Smooth muscle cell (in vitro differentiated cells): ENCODE measurements at regions not wholly inside any gene's neighbourhood (a gene's known extent, or its start where the extent isn't known, plus 50 kb on each side); places are given as distances from the start of the nearest gene placed in this dataset. TPM values are rescaled to one million over a fixed set of nuclear protein-coding genes. Genes with fewer than 3 reads are reported as not detected.

ENCODE experiments used
- DNase-seq: peaks from one replicate; lab custom pipeline; 2025; ENCODE audit not compliant: unreplicated experiment; lab: John Stamatoyannopoulos, UW
- H2AFZ ChIP-seq: fragments of 200-600 bp; sonication (generic); 2 replicates; pipeline ENCODE4 v1.6.0; 2016; ENCODE audit warnings: antibody characterized with exemption, low read depth, mild to moderate bottlenecking
- H3F3A ChIP-seq: fragments of 200-600 bp; sonication (generic); 2 replicates; pipeline ENCODE4 v1.6.0; 2017; ENCODE audit warnings: antibody characterized with exemption, low read depth
- H3K27ac ChIP-seq: fragments of 200-600 bp; sonication (generic); 2 replicates; pipeline ENCODE4 v1.5.1; 2016; ENCODE audit warnings: low read depth, mild to moderate bottlenecking
- H3K27me3 ChIP-seq: fragments of 200-600 bp; sonication (generic); 2 replicates; pipeline ENCODE4 v1.6.1; 2016; ENCODE audit warnings: low read depth, mild to moderate bottlenecking
- H3K36me3 ChIP-seq: fragments of 200-600 bp; sonication (generic); 2 replicates; pipeline ENCODE4 v1.5.1; 2016; ENCODE audit warnings: low read depth
- H3K4me1 ChIP-seq: fragments of 200-600 bp; sonication (generic); 2 replicates; pipeline ENCODE4 v1.5.1; 2016; ENCODE audit warnings: low read depth
- H3K4me2 ChIP-seq: fragments of 200-600 bp; sonication (generic); 2 replicates; pipeline ENCODE4 v1.6.0; 2016; ENCODE audit warnings: mild to moderate bottlenecking
- H3K4me3 ChIP-seq: fragments of 200-600 bp; sonication (generic); 2 replicates; pipeline ENCODE4 v1.5.1; 2016; ENCODE audit warnings: mild to moderate bottlenecking
- H3K79me2 ChIP-seq: fragments of 200-600 bp; sonication (generic); 2 replicates; pipeline ENCODE4 v1.6.0; 2016; ENCODE audit warnings: low read depth, mild to moderate bottlenecking
- H3K9ac ChIP-seq: fragments of 200-600 bp; sonication (generic); 2 replicates; pipeline ENCODE4 v1.6.0; 2016; ENCODE audit warnings: low read depth
- H3K9me3 ChIP-seq: fragments of 200-600 bp; sonication (generic); replicated peaks from 2 replicates; pipeline ENCODE4 v1.5.1; 2016; ENCODE audit warnings: low read depth
- H4K20me1 ChIP-seq: fragments of 200-600 bp; sonication (generic); 2 replicates; pipeline ENCODE4 v1.6.0; 2016; ENCODE audit warnings: low read depth
- WGBS: methylation state at CpG from one replicate; pipeline ENCODE4 v1.1.7; 2016; ENCODE audit warnings: low lambda C conversion rate; 5-methylcytosine and 5-hydroxymethylcytosine counted together
- small RNA-seq: library from RNA; depleted of rRNA; stranded (forward); fragments of <200 nt; gene quantifications from one replicate; pipeline ENCODE3, GENCODE V24; 2014
- TF ChIP-seq, protein P1 (sequence below): fragments of 200-600 bp; sonication (generic); IDR thresholded peaks from 2 replicates; pipeline ENCODE4 v1.5.1; 2017; ENCODE audit warnings: borderline replicate concordance, mild to moderate bottlenecking, antibody characterized with exemption; ENCODE audit not compliant: insufficient read depth, poor library complexity, severe bottlenecking

DNA sequence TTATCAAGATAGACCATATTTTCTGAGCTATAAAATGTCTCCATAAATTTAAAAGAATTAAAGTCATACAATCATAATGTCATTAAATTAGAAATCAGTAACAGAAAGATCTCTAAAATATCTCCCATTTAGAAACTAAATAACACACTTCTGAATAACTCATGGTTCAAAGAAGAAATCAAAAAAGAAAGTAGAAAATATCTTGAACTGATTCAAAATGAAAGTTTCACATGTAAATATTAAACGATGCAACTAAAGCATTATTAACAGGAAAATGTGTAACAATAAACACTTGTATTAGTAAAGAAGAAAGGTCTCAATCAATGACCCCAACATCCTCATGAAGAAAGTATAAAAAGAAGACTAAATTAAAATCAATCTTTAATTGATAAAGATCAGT is 50.5 kb upstream of the PZP start:
- no peak for DNase-seq
- Histone ChIP-seq H2AFZ (no peak overlapping the region), H3K27ac (no peak overlapping the region), H3K4me3 (no peak overlapping the region), H3K9ac (no peak overlapping the region), H3K4me1 (no peaks in the 10 kb centered on the region), H4K20me1 (no peaks in the 10 kb centered on the region), H3K27me3 (peaks cover 6% of the 10 kb centered on the region), H3F3A (no peaks in the 10 kb centered on the region), H3K4me2 (no peak overlapping the region), H3K79me2 (no peaks in the 10 kb centered on the region), H3K36me3 (no peaks in the 10 kb centered on the region), H3K9me3 (no peaks in the 10 kb centered on the region)
- TF ChIP-seq, protein P1, sequence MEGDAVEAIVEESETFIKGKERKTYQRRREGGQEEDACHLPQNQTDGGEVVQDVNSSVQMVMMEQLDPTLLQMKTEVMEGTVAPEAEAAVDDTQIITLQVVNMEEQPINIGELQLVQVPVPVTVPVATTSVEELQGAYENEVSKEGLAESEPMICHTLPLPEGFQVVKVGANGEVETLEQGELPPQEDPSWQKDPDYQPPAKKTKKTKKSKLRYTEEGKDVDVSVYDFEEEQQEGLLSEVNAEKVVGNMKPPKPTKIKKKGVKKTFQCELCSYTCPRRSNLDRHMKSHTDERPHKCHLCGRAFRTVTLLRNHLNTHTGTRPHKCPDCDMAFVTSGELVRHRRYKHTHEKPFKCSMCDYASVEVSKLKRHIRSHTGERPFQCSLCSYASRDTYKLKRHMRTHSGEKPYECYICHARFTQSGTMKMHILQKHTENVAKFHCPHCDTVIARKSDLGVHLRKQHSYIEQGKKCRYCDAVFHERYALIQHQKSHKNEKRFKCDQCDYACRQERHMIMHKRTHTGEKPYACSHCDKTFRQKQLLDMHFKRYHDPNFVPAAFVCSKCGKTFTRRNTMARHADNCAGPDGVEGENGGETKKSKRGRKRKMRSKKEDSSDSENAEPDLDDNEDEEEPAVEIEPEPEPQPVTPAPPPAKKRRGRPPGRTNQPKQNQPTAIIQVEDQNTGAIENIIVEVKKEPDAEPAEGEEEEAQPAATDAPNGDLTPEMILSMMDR: no peak
- 87% methylated on average over 1 of the region's 1 CpG for WGBS

Small RNA genes lying in the stretch of these regions (small RNA-seq; reads per million reads assigned to genes)
- not detected for gene RF00072
